OCI-LY1 (cell line): ENCODE measurements at regions not wholly inside any gene's neighbourhood (a gene's known extent, or its start where the extent isn't known, plus 50 kb on each side); places are given as distances from the start of the nearest gene placed in this dataset.

Experiments
- H2AFZ ChIP-seq: fragments of 200-600 bp; sonication (generic), shearing (Covaris generic); 2 replicates; pipeline ENCODE4 v1.6.0; 2014; ENCODE audit warnings: antibody characterized with exemption, mild to moderate bottlenecking, low read length
- H3F3A ChIP-seq: fragments of 200-600 bp; sonication (generic), shearing (Covaris generic); 2 replicates; pipeline ENCODE4 v1.6.0; 2014; ENCODE audit warnings: mild to moderate bottlenecking, antibody characterized with exemption, low read length, moderate library complexity; ENCODE audit not compliant: insufficient read depth
- H3K27ac ChIP-seq: fragments of 200-600 bp; sonication (generic); 2 replicates; pipeline ENCODE4 v1.5.1; 2014; ENCODE audit warnings: low read length, mixed run types, mild to moderate bottlenecking, low read depth; ENCODE audit not compliant: poor library complexity, severe bottlenecking
- H3K27me3 ChIP-seq: fragments of 200-600 bp; sonication (generic); 2 replicates; pipeline ENCODE4 v1.6.0; 2014; ENCODE audit warnings: antibody characterized with exemption, mild to moderate bottlenecking, low read length, moderate library complexity; ENCODE audit not compliant: insufficient read depth
- H3K36me3 ChIP-seq: fragments of 200-600 bp; sonication (generic); 2 replicates; pipeline ENCODE4 v1.6.1; 2014; ENCODE audit warnings: mild to moderate bottlenecking, antibody characterized with exemption, low read length, moderate library complexity, mixed read lengths; ENCODE audit not compliant: insufficient read depth
- H3K4me1 ChIP-seq: fragments of 200-600 bp; sonication (generic); 2 replicates; pipeline ENCODE4 v1.5.1; 2014; ENCODE audit warnings: mild to moderate bottlenecking, low read length, moderate library complexity; ENCODE audit not compliant: insufficient read depth, severe bottlenecking
- H3K4me2 ChIP-seq: fragments of 200-600 bp; sonication (generic), shearing (Covaris generic); 2 replicates; pipeline ENCODE4 v1.6.1; 2014; ENCODE audit warnings: low read length
- H3K4me3 ChIP-seq: fragments of 200-600 bp; sonication (generic); 2 replicates; pipeline ENCODE4 v1.5.1; 2014; ENCODE audit warnings: low read length, low read depth, mild to moderate bottlenecking, mixed read lengths; ENCODE audit not compliant: poor library complexity, severe bottlenecking
- H3K79me2 ChIP-seq: fragments of 200-600 bp; shearing (Covaris generic); 2 replicates; pipeline ENCODE4 v1.6.1; 2016; ENCODE audit warnings: mixed run types, low read length, mixed read lengths; ENCODE audit not compliant: insufficient read depth
- H3K9ac ChIP-seq: fragments of 200-600 bp; sonication (generic), shearing (Covaris generic); 2 replicates; pipeline ENCODE4 v1.6.1; 2014; ENCODE audit warnings: mild to moderate bottlenecking, low read length, mixed read lengths
- H3K9me2 ChIP-seq: fragments of 200-600 bp; sonication (generic), shearing (Covaris generic); 2 replicates; pipeline ENCODE4 v1.6.1; 2014; ENCODE audit warnings: low read depth, mild to moderate bottlenecking, low read length, mixed read lengths
- H3K9me3 ChIP-seq: fragments of 200-600 bp; shearing (Covaris generic); 2 replicates; pipeline ENCODE4 v1.6.1; 2014; ENCODE audit warnings: low read length, mixed read lengths
- H4K20me1 ChIP-seq: fragments of 200-600 bp; sonication (generic), shearing (Covaris generic); 2 replicates; pipeline ENCODE4 v1.6.0; 2016; ENCODE audit warnings: mild to moderate bottlenecking, low read length; ENCODE audit not compliant: insufficient read depth
- EZH2 ChIP-seq: fragments of 200-600 bp; sonication (generic), shearing (Covaris generic); IDR thresholded peaks from 2 replicates; pipeline ENCODE4 v1.8.0; 2017; ENCODE audit warnings: borderline replicate concordance, mixed run types, mild to moderate bottlenecking, antibody characterized with exemption, low read length, moderate library complexity, mixed read lengths
- TF ChIP-seq, protein P1 (sequence below): fragments of 200-600 bp; sonication (generic), shearing (Covaris generic); IDR thresholded peaks from 2 replicates; pipeline ENCODE4 v1.5.1; 2017; ENCODE audit warnings: mild to moderate bottlenecking, antibody characterized with exemption, low read length, moderate library complexity, mixed read lengths

DNA sequence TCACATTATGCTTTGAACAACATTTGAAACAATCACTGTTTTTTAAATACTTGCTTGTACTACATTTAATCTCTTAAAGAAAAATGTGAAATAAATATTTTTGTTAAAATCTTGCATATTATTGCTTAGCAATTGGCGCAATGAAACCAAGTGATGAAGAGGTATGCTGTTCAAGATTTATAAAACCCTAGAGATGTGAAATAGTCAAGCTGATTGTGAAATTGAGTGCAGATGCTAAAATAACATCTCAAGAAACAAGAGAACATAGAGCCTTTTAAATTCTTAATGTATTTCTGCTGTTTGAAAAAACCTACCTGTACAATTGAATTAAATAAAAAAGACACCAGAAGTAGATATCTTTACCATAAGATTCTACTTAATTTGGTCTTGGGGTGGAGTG is 179.2 kb upstream of the MCHR2 start:
- Histone ChIP-seq H3K27me3 (no peaks in the 10 kb centered on the region), H4K20me1 (no peaks in the 10 kb centered on the region), H3K27ac (no peak overlapping the region), H3K9me3 (no peaks in the 10 kb centered on the region), H3K9ac (no peak overlapping the region), H3K4me2 (no peak overlapping the region), H2AFZ (no peak overlapping the region), H3K36me3 (no peaks in the 10 kb centered on the region), H3K9me2 (no peaks in the 10 kb centered on the region), H3K79me2 (no peaks in the 10 kb centered on the region), H3K4me3 (no peak overlapping the region), H3F3A (no peaks in the 10 kb centered on the region), H3K4me1 (peaks cover 11% of the 10 kb centered on the region)
- TF ChIP-seq EZH2, result no peak
- TF ChIP-seq, protein P1, sequence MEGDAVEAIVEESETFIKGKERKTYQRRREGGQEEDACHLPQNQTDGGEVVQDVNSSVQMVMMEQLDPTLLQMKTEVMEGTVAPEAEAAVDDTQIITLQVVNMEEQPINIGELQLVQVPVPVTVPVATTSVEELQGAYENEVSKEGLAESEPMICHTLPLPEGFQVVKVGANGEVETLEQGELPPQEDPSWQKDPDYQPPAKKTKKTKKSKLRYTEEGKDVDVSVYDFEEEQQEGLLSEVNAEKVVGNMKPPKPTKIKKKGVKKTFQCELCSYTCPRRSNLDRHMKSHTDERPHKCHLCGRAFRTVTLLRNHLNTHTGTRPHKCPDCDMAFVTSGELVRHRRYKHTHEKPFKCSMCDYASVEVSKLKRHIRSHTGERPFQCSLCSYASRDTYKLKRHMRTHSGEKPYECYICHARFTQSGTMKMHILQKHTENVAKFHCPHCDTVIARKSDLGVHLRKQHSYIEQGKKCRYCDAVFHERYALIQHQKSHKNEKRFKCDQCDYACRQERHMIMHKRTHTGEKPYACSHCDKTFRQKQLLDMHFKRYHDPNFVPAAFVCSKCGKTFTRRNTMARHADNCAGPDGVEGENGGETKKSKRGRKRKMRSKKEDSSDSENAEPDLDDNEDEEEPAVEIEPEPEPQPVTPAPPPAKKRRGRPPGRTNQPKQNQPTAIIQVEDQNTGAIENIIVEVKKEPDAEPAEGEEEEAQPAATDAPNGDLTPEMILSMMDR, result no peak

DNA sequence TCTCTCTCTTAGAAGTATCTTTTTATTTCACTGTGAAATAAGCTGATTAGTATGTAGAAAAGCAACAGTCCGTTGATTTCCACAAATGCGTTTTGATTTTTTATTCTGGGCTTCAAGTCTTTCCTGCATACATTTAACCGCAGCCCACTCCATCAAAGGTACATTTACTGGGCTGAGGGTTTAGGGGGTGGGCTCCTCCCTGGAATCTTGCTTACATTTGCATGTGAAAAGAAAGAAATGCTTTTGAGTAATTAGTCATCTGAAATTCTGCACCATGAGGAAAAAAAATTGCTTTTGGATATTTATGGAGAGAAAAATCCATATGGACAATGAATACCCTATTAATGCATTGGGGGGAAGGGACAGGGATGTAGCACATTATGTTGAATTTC is 178.3 kb upstream of the MCHR2 start:
- H2AFZ ChIP-seq, result no peak overlapping the region
- no peak for TF ChIP-seq EZH2
- TF ChIP-seq, protein P1, result no peak
- H3K27ac ChIP-seq, result no peak overlapping the region
- H3K4me3 ChIP-seq, result no peak overlapping the region
- peaks cover 11% of the 10 kb centered on the region for H3K4me1 ChIP-seq
- H3F3A ChIP-seq, result no peaks in the 10 kb centered on the region
- no peaks in the 10 kb centered on the region for H3K27me3 ChIP-seq
- no peaks in the 10 kb centered on the region for H3K79me2 ChIP-seq
- H3K9me2 ChIP-seq, result no peaks in the 10 kb centered on the region
- H4K20me1 ChIP-seq, result no peaks in the 10 kb centered on the region
- no peak overlapping the region for H3K4me2 ChIP-seq
- no peaks in the 10 kb centered on the region for H3K36me3 ChIP-seq
- H3K9ac ChIP-seq, result no peak overlapping the region
- no peaks in the 10 kb centered on the region for H3K9me3 ChIP-seq

DNA sequence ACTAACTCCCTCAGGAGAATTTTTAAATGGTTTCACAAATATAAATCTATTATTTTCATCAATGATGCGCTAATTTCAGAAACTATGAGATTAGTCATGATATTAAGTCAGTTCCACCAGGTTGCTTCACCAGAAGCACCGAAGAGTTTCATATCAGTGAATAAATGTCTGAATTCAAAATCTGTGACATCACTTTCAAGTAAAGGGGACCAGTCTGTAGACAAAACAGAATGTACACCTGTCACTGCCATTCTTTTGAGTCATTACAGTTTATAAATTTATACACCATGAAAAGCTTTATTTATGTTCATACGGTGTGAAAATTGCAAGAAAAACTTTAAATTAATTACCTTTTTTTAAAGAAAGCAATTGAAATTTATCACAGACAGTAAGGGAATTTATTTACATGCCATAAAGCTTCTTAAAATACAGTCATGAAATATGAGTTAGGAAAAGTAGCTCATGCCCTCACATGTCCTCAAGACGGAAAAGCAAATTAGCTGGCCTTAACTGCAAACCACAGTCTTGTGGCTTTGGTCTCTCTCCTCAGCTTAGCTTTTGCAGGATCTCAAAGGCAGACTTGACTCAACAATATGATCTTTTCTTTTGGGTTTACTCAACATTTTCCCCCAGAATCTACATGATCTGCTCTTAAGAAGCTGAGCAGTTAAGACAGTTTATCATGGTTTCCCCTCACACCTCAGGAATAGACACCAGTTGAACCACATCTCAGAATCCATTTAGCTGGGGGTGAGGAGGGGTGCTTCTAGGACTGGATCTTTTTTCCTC is 177.7 kb upstream of the MCHR2 start:
- no peaks in the 10 kb centered on the region for H3K27me3 ChIP-seq
- no peaks in the 10 kb centered on the region for H3K9me2 ChIP-seq
- no peaks in the 10 kb centered on the region for H3K36me3 ChIP-seq
- H3K9ac ChIP-seq, result no peak overlapping the region
- H3K79me2 ChIP-seq, result no peaks in the 10 kb centered on the region
- no peak overlapping the region for H2AFZ ChIP-seq
- peaks cover 11% of the 10 kb centered on the region for H3K4me1 ChIP-seq
- H3F3A ChIP-seq, result no peaks in the 10 kb centered on the region
- no peak overlapping the region for H3K4me3 ChIP-seq
- no peaks in the 10 kb centered on the region for H4K20me1 ChIP-seq
- TF ChIP-seq, protein P1, result no peak
- no peak for TF ChIP-seq EZH2
- H3K9me3 ChIP-seq, result no peaks in the 10 kb centered on the region
- H3K27ac ChIP-seq, result no peak overlapping the region
- no peak overlapping the region for H3K4me2 ChIP-seq
